ENCODE measurements at regions not wholly inside any gene's neighbourhood (a gene's known extent, or its start where the extent isn't known, plus 50 kb on each side); places are given as distances from the start of the nearest gene placed in this dataset.

- no peak for TF ChIP-seq CTCF (IDR thresholded peaks at IDR 0.05; ENCODE audit: extremely low read depth, low read depth, low read length)
- H3K4me1 ChIP-seq (ENCODE audit: insufficient read depth, low read length) = peaks cover 26% of the 10 kb centered on the region
- H3K27me3 ChIP-seq (ENCODE audit: insufficient read depth, low read length) = no peaks in the 10 kb centered on the region
- H2AFZ ChIP-seq (ENCODE audit: low read length) = no peak overlapping the region
- no peak for DNase-seq (ENCODE audit: insufficient read length, low spot score, missing footprints)
- no peaks in the 10 kb centered on the region for H3K36me3 ChIP-seq (ENCODE audit: insufficient read depth, low read length)
- no peak overlapping the region for H3K4me3 ChIP-seq (ENCODE audit: insufficient read depth, low read length)
- peak overlapping the region; percentile 56 for H3K4me2 ChIP-seq (ENCODE audit: insufficient read depth, low read length)
- H3K27ac ChIP-seq (ENCODE audit: low read depth, low read length) = peak overlapping the region; percentile 87
- no peaks in the 10 kb centered on the region for H3K9me3 ChIP-seq (ENCODE audit: low read depth, low read length)
- H4K20me1 ChIP-seq (ENCODE audit: insufficient read depth, low read length) = no peaks in the 10 kb centered on the region
- H3K79me2 ChIP-seq (ENCODE audit: insufficient read depth, low read length) = no peaks in the 10 kb centered on the region
These were observed 305.1 kb upstream of the RGMB start for GRCh38 chr5:98468188-98468869.

GRCh38 chr5:98470747-98471146, 302.7 kb upstream of the RGMB start:
- no peak for TF ChIP-seq CTCF (IDR thresholded peaks at IDR 0.05; ENCODE audit: extremely low read depth, low read depth, low read length)
- no peak overlapping the region for H2AFZ ChIP-seq (ENCODE audit: low read length)
- no peak overlapping the region for H3K27ac ChIP-seq (ENCODE audit: low read depth, low read length)
- no peaks in the 10 kb centered on the region for H3K36me3 ChIP-seq (ENCODE audit: insufficient read depth, low read length)
- no peak overlapping the region for H3K4me3 ChIP-seq (ENCODE audit: insufficient read depth, low read length)
- no peaks in the 10 kb centered on the region for H3K27me3 ChIP-seq (ENCODE audit: insufficient read depth, low read length)
- no peak for DNase-seq (ENCODE audit: insufficient read length, low spot score, missing footprints)
- no peaks in the 10 kb centered on the region for H3K79me2 ChIP-seq (ENCODE audit: insufficient read depth, low read length)
- H3K9me3 ChIP-seq (ENCODE audit: low read depth, low read length) = no peaks in the 10 kb centered on the region
- H3K4me2 ChIP-seq (ENCODE audit: insufficient read depth, low read length) = no peak overlapping the region
- H4K20me1 ChIP-seq (ENCODE audit: insufficient read depth, low read length) = no peaks in the 10 kb centered on the region
- H3K4me1 ChIP-seq (ENCODE audit: insufficient read depth, low read length) = peaks cover 13% of the 10 kb centered on the region

- Histone ChIP-seq H3K4me2 (ENCODE audit: insufficient read depth, low read length) (no peak overlapping the region), H3K4me3 (ENCODE audit: insufficient read depth, low read length) (no peak overlapping the region), H4K20me1 (ENCODE audit: insufficient read depth, low read length) (no peaks in the 10 kb centered on the region), H3K4me1 (ENCODE audit: insufficient read depth, low read length) (peaks cover 13% of the 10 kb centered on the region), H3K27me3 (ENCODE audit: insufficient read depth, low read length) (no peaks in the 10 kb centered on the region), H3K36me3 (ENCODE audit: insufficient read depth, low read length) (no peaks in the 10 kb centered on the region), H3K79me2 (ENCODE audit: insufficient read depth, low read length) (no peaks in the 10 kb centered on the region), H3K27ac (ENCODE audit: low read depth, low read length) (no peak overlapping the region), H2AFZ (ENCODE audit: low read length) (no peak overlapping the region), H3K9me3 (ENCODE audit: low read depth, low read length) (no peaks in the 10 kb centered on the region)
- no peak for DNase-seq (ENCODE audit: insufficient read length, low spot score, missing footprints)
- no peak for TF ChIP-seq CTCF (IDR thresholded peaks at IDR 0.05; ENCODE audit: extremely low read depth, low read depth, low read length)
These were observed 302.0 kb upstream of the RGMB start for GRCh38 chr5:98471458-98471857.

- DNase-seq (ENCODE audit: insufficient read length, low spot score, missing footprints) = no peak
- Histone ChIP-seq H3K9me3 (ENCODE audit: low read depth, low read length) (no peaks in the 10 kb centered on the region), H2AFZ (ENCODE audit: low read length) (no peak overlapping the region), H3K36me3 (ENCODE audit: insufficient read depth, low read length) (no peaks in the 10 kb centered on the region), H3K4me2 (ENCODE audit: insufficient read depth, low read length) (no peak overlapping the region), H3K79me2 (ENCODE audit: insufficient read depth, low read length) (no peaks in the 10 kb centered on the region), H3K4me3 (ENCODE audit: insufficient read depth, low read length) (no peak overlapping the region), H3K4me1 (ENCODE audit: insufficient read depth, low read length) (no peaks in the 10 kb centered on the region), H3K27ac (ENCODE audit: low read depth, low read length) (no peak overlapping the region), H4K20me1 (ENCODE audit: insufficient read depth, low read length) (no peaks in the 10 kb centered on the region), H3K27me3 (ENCODE audit: insufficient read depth, low read length) (no peaks in the 10 kb centered on the region)
- TF ChIP-seq CTCF (IDR thresholded peaks at IDR 0.05; ENCODE audit: extremely low read depth, low read depth, low read length) = no peak
These were observed 299.2 kb upstream of the RGMB start for GRCh38 chr5:98474216-98474615.

Data from osteoblast (primary cell).